HUES6 (cell line): ENCODE measurements at regions not wholly inside any gene's neighbourhood (a gene's known extent, or its start where the extent isn't known, plus 50 kb on each side); places are given as distances from the start of the nearest gene placed in this dataset.

ENCODE experiments used
- H3K27ac ChIP-seq: 2 replicates; pipeline ENCODE4 v1.7.0; 2013; ENCODE audit warnings: low read depth, mild to moderate bottlenecking, low read length, inconsistent platforms
- H3K27me3 ChIP-seq: 2 replicates; pipeline ENCODE4 v1.6.1; 2013; ENCODE audit warnings: low read length; ENCODE audit not compliant: control insufficient read depth, insufficient read depth
- H3K36me3 ChIP-seq: 2 replicates; pipeline ENCODE4 v1.6.1; 2013; ENCODE audit warnings: low read length; ENCODE audit not compliant: control insufficient read depth, insufficient read depth
- H3K4me1 ChIP-seq: 2 replicates; pipeline ENCODE4 v1.6.1; 2013; ENCODE audit warnings: low read length; ENCODE audit not compliant: control insufficient read depth, insufficient read depth
- H3K4me3 ChIP-seq: 2 replicates; pipeline ENCODE4 v1.5.1; 2013; ENCODE audit warnings: low read depth, low read length
- H3K9ac ChIP-seq: one replicate; pipeline ENCODE4 v1.6.1; 2013; ENCODE audit warnings: mild to moderate bottlenecking, low read length
- H3K9me3 ChIP-seq: 2 replicates; pipeline ENCODE4 v1.6.1; 2013; ENCODE audit warnings: low read depth, low read length; ENCODE audit not compliant: control insufficient read depth, insufficient read depth

DNA sequence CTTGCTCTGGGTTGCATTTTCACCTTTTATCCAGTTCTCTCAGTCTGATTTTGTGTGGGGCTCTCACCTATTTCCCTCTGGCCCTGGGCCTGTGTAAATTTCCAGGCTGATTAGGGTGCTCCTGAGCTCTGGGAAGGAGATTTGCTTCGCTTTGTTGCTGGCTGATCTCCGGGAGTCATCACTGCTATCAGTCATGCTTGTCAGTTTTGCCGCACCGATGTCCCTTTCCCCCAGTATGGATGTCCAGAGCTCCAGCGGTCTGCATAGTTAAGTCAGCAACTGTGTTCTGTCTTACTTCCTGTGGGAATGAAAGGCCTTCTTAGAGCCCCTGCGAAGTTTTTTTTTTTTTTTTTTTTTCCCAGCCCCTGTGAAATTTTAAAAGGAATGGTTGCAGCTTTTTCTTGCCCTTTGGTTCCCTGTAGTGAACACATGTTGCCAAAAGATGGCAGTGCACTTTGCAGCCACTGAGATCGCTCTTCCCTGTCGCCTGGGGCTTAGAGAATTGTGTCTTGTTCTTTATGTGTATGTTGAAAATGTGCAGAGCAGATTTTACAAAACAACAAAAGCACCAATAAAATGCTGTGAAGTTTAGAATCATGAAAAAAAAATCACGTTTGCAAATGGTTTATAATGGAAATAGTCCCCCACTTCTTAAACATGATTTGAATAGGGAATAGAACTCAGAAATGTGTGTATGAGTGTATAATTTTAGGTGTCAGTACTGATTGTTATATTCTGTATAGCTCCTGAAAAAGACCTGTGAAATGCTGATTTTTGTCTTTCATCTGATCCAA, 109.1 kb upstream of the SLC4A4 start:
- Histone ChIP-seq H3K36me3 (no peaks in the 10 kb centered on the region), H3K9ac (no peak overlapping the region), H3K9me3 (no peaks in the 10 kb centered on the region), H3K4me3 (no peak overlapping the region), H3K4me1 (0 out of 2 replicates have a peak, but pooled peaks cover 3% of the 10 kb centered on the region), H3K27me3 (no peaks in the 10 kb centered on the region), H3K27ac (no peak overlapping the region)

DNA sequence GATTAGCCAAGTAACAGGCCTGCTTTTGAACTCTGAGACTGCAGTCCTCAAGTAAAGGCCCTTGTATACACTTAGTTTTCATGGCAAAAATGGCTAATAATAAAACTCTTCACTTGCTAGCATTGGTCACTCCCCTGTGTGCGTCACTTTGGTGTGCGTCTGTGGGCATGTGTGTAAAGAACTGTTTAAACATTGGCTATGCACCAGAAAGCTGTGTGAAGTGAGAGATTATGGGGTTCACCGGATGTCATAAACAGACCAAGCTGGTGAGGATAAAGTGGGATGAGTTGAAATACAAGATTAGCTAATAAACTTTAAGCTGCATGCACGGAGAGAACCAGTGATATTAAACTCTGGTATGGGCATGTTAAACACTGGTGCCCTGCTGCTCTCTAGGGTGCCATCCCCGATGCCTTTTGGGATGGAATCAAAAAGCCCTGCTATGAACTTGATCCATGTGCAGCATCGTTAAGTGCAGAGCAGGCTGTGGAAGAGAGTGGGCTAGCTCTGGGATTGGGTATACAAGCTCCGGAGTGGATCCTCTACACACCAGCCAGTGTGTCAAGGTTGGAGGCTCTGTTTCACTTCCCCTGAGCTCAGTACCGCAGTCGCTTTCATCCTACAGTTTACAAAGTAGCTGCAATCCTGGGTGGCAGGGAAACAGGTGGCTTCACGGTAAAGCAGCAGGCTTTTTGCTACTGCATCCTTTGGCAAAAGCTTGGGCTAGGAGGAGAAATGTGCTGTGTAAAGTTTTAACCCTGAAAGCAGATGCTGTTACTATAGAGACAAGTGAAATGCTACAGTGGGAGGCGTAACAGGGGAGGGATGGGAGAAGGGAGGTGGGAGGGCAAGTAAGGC, 108.3 kb upstream of the SLC4A4 start:
- Histone ChIP-seq H3K9ac (no peak overlapping the region), H3K27me3 (no peaks in the 10 kb centered on the region), H3K4me1 (0 out of 2 replicates have a peak, but pooled peaks cover 3% of the 10 kb centered on the region), H3K27ac (no peak overlapping the region), H3K9me3 (no peaks in the 10 kb centered on the region), H3K36me3 (no peaks in the 10 kb centered on the region), H3K4me3 (no peak overlapping the region)

DNA sequence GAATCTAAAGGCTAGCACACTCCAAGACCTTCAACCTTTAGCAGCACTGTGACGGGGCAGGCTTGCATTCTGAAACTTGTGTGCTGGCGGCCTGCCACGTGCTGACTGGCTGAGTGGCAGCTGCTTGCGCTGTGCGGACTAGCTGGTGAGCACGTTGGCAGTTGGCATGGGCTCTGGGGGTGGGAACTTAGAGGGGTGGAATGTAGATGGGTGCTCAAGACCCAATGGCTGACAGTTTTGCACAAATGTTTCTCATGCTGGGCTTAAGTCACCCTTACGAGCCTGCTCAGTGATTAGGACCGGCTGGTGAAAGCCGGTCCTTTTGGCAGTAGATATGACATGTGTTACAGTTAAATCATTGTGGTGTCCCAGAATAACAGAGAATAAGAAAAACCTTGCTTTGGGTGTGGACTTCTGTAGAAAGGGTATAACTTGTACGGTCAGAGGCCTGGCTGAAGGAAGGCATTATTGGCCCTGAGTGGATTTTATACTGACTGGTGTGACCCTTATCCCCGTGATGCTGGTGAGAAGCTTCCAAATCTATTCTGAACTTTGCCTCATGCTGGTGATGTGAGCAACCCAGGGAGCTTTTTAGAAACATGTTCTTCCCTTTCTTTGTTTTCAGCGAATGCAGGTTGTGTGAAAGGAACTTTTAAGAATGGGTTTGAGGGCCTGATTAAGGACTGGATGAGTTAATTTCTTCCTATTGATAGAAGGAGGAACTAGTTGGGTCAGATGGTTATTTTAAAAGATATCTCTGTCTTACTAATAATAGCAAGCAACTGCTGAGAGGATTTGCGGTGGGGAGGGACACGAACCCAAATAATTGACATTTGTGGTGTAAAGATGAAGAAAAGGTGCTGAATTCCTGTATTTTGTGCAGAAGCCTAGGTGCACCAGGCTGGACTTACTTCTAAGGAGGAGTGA, 107.4 kb upstream of the SLC4A4 start:
- H3K36me3 ChIP-seq = no peaks in the 10 kb centered on the region
- no peak overlapping the region for H3K27ac ChIP-seq
- H3K9ac ChIP-seq = no peak overlapping the region
- H3K27me3 ChIP-seq = no peaks in the 10 kb centered on the region
- H3K4me1 ChIP-seq = 0 out of 2 replicates have a peak, but pooled peaks cover 3% of the 10 kb centered on the region
- H3K4me3 ChIP-seq = no peak overlapping the region
- no peaks in the 10 kb centered on the region for H3K9me3 ChIP-seq

DNA sequence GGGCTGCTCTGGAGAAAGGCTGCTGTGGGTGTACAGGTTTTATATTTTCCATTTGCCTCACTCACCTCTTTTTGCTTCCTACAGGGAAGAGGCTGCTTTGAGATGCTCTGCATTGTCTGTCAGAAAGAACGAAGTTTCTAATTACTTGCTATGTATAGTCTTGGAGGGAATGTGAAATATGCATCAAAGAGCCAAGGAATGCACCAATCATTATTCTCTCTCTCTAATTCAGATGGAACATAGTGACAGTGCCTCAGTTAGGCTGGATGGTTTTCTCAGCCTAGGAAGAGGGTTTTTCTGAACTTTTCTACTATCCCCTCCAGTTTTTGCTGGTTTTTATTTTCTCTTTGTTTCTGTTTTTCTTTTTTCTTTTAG, 106.8 kb upstream of the SLC4A4 start:
- no peak overlapping the region for H3K9ac ChIP-seq
- no peaks in the 10 kb centered on the region for H3K27me3 ChIP-seq
- H3K9me3 ChIP-seq = no peaks in the 10 kb centered on the region
- no peaks in the 10 kb centered on the region for H3K36me3 ChIP-seq
- H3K27ac ChIP-seq = no peak overlapping the region
- H3K4me1 ChIP-seq = 0 out of 2 replicates have a peak, but pooled peaks cover 3% of the 10 kb centered on the region
- no peak overlapping the region for H3K4me3 ChIP-seq

DNA sequence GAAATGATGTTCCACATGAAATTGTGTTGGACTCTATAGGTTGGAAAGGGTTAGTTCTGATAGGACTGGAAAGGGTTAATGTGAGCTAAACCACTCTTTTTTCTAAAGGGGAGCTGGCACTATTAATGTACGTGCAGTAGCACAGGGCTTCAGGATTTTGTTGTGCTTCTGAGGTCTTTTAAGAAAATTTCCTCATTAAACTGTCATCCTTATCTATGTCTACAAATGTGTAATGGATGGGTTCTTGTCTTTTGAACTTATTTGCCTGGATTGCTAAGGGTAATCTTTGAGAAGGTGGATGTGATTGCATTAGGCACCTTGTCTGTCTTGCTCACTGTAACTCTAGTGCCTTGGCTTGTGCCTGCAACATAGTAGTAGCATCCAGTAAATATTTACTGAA, 106.0 kb upstream of the SLC4A4 start:
- Histone ChIP-seq H3K4me3 (no peak overlapping the region), H3K27me3 (no peaks in the 10 kb centered on the region), H3K36me3 (no peaks in the 10 kb centered on the region), H3K9ac (no peak overlapping the region), H3K9me3 (no peaks in the 10 kb centered on the region), H3K27ac (no peak overlapping the region), H3K4me1 (0 out of 2 replicates have a peak, but pooled peaks cover 3% of the 10 kb centered on the region)

DNA sequence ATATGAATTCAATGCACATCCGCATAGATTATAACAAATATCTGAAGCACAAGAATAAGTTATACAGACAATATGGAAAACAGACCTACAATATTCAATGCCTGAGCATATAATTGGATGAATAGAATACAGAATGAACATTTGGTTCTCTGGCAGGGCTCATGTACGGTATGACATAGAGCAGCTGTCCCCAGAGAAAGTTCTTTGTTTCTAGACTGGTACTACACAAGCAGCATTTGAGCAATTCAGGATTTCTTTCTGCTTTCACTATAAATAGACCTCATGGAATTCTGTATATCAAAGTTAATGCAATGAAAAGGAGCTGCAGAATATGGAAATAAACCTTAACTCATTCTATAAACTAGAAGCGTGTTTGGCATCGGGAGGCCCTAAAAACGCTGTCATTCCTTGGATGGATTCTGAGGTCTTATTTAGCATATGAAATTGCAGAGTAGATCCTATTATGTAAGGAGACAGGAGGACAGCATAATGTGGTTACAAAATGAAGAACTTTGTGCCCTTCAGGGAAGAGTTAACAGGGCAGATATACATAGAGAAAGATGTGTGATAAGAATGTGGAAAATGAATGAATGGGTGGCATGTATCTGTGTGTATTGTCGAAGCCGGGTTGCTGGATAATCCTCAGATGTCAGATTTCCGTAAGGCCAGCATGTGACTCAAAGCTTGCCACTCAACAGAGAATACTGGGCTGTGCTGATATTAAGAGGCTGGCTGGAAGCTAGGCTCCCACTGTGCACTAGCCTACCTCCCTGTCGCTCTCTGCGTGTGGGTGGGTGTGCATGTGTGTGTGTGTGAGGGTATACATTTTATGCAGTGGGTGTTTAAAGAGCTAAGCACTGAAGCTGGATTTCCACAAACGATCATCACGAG, 103.3 kb upstream of the SLC4A4 start:
- Histone ChIP-seq H3K9ac (no peak overlapping the region), H3K27ac (no peak overlapping the region), H3K36me3 (no peaks in the 10 kb centered on the region), H3K9me3 (no peaks in the 10 kb centered on the region), H3K4me3 (no peak overlapping the region), H3K27me3 (no peaks in the 10 kb centered on the region), H3K4me1 (no peaks in the 10 kb centered on the region)

DNA sequence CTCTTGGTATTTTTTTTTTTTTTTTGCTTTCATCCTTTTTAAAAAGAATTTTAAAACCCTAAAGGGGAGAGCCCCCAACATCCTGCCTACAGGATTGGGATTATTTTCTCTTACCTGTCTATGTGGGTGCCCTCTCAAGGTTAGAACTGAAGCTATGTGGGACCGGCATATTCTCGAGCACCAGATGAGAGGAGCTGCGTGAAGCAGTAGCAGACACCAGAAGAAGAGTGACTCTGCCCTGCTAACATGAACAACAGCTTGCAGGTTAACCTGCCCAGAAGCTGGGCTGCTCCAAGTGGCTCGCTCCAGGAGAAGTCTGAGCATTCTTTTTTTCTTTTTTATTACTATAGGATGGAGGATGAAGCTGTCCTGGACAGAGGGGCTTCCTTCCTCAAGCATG, 102.6 kb upstream of the SLC4A4 start:
- no peaks in the 10 kb centered on the region for H3K27me3 ChIP-seq
- no peak overlapping the region for H3K9ac ChIP-seq
- H3K9me3 ChIP-seq = no peaks in the 10 kb centered on the region
- H3K27ac ChIP-seq = no peak overlapping the region
- H3K4me3 ChIP-seq = no peak overlapping the region
- no peaks in the 10 kb centered on the region for H3K36me3 ChIP-seq
- H3K4me1 ChIP-seq = no peaks in the 10 kb centered on the region

DNA sequence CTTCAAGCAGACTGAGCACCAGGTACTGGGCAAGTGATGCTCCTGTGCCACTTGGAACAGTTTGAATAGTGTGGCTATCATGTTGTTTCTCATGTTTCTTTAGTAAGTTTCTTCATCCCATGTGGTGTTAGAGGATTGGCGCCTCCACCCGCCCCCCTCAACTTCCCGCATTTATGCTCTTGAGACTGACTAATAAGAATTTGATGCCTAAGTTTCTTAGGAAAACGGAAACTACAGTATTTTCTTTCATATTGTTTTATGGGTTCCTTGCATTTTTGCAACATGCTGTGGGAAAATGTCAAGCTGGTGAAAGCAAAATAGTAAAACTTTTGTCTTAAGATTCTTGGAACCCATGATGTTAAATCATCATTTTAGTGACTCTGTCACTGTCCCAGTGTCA, 101.2 kb upstream of the SLC4A4 start:
- Histone ChIP-seq H3K27me3 (no peaks in the 10 kb centered on the region), H3K36me3 (no peaks in the 10 kb centered on the region)

DNA sequence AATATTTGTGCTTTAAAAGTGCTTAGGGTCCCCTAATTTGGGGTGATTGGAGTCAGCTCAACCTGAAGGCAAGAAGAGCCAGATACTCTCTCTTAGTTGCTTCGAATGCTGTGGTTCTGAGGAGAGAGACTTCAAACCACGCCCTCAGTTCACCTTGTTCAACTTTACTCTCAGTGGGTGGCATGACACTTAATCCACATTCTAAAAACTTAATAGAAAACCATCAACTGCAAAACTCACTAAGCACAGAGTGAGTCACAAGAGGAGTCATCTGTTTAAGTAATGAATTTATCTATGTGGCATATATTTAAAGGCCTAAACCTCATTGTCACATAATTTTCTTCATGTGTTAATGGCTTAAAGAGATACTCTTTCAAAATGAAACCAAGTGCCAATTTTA, 99.5 kb upstream of the SLC4A4 start:
- Histone ChIP-seq H3K9me3 (no peaks in the 10 kb centered on the region), H3K36me3 (no peaks in the 10 kb centered on the region), H3K27me3 (no peaks in the 10 kb centered on the region), H3K9ac (no peak overlapping the region), H3K27ac (no peak overlapping the region), H3K4me3 (no peak overlapping the region), H3K4me1 (no peaks in the 10 kb centered on the region)

More for the DNA sequence above, 101.2 kb upstream of the SLC4A4 start:
- H3K4me3 ChIP-seq = no peak overlapping the region
- H3K9me3 ChIP-seq = no peaks in the 10 kb centered on the region
- no peaks in the 10 kb centered on the region for H3K4me1 ChIP-seq
- no peak overlapping the region for H3K27ac ChIP-seq
- no peak overlapping the region for H3K9ac ChIP-seq

DNA sequence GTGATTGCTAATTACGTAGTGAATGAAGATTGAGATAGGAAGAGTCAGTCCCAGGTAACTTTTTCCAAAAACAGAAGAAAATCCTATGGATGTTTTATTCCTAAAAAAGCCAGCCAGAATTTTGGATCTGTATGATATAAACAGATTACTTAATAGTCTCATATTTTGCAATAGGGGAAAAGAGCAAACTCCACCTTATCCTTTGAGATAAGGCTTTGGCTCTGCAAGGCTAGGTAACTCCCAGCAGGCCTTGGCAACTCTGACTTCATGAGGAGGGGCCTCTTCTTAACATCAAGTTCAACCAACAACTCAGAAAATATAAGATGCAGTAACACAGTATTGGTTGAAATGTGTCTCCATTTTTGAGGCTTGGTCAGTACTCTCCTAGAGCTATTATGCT, 98.7 kb upstream of the SLC4A4 start:
- no peak overlapping the region for H3K27ac ChIP-seq
- H3K36me3 ChIP-seq = no peaks in the 10 kb centered on the region
- H3K4me3 ChIP-seq = no peak overlapping the region
- no peak overlapping the region for H3K9ac ChIP-seq
- H3K27me3 ChIP-seq = no peaks in the 10 kb centered on the region
- H3K9me3 ChIP-seq = no peaks in the 10 kb centered on the region
- no peaks in the 10 kb centered on the region for H3K4me1 ChIP-seq
